NCI-H345 (cell line): ENCODE measurements at regions not wholly inside any gene's neighbourhood (a gene's known extent, or its start where the extent isn't known, plus 50 kb on each side); places are given as distances from the start of the nearest gene placed in this dataset.
"Not testable (repeated sequence)": the region's sequence is repeated elsewhere in the genome, so short reads cannot be mapped to it uniquely, and the experiment has no call there.

ENCODE experiments used
- DNase-seq: peaks from one replicate; lab custom pipeline; 2025; lab: John Stamatoyannopoulos, UW

GRCh38 chr6:103167345-103168071 lies 1692.2 kb downstream of the HACE1 start:
- DNase-seq: no peak

- no peak for DNase-seq
Measured at GRCh38 chr6:103154779-103155572, 1704.7 kb downstream of the HACE1 start.

GRCh38 chr6:103153016-103153415 lies 1706.7 kb downstream of the HACE1 start:
- DNase-seq: no peak

GRCh38 chr6:103142902-103143301 lies 1716.8 kb downstream of the HACE1 start:
- no peak for DNase-seq

GRCh38 chr6:103140308-103141027 lies 1719.3 kb downstream of the HACE1 start:
- DNase-seq: no peak

GRCh38 chr6:103139377-103139776 lies 1720.3 kb downstream of the HACE1 start:
- no peak for DNase-seq

GRCh38 chr6:103124471-103124870 lies 1731.0 kb downstream of the GRIK2 start:
- no peak for DNase-seq

GRCh38 chr6:103122766-103123601 lies 1729.5 kb downstream of the GRIK2 start:
- DNase-seq: peak; percentile 52

- no peak for DNase-seq
Measured at GRCh38 chr6:103119056-103119455, 1725.5 kb downstream of the GRIK2 start.

- DNase-seq: no peak
Measured at GRCh38 chr6:103114582-103114981, 1721.1 kb downstream of the GRIK2 start.

GRCh38 chr6:103113416-103113815 lies 1719.9 kb downstream of the GRIK2 start:
- DNase-seq: no peak

- DNase-seq: no peak
Measured at GRCh38 chr6:103107985-103108384, 1714.5 kb downstream of the GRIK2 start.

- no peak for DNase-seq
Measured at GRCh38 chr6:103105686-103106085, 1712.2 kb downstream of the GRIK2 start.

- DNase-seq: no peak
Measured at GRCh38 chr6:103101267-103101666, 1707.8 kb downstream of the GRIK2 start.

- DNase-seq: not testable (repeated sequence)
Measured at GRCh38 chr6:103092414-103092813, 1698.9 kb downstream of the GRIK2 start.

GRCh38 chr6:103085801-103086200 lies 1692.3 kb downstream of the GRIK2 start:
- no peak for DNase-seq

- no peak for DNase-seq
Measured at GRCh38 chr6:103081876-103082630, 1688.5 kb downstream of the GRIK2 start.

- DNase-seq: no peak
Measured at GRCh38 chr6:103081126-103081525, 1687.6 kb downstream of the GRIK2 start.

GRCh38 chr6:103080497-103080896 lies 1687.0 kb downstream of the GRIK2 start:
- DNase-seq: no peak

- no peak for DNase-seq
Measured at GRCh38 chr6:103079867-103080266, 1686.4 kb downstream of the GRIK2 start.

GRCh38 chr6:103062136-103062535 lies 1668.6 kb downstream of the GRIK2 start:
- DNase-seq: no peak
